ENCODE measurements at regions not wholly inside any gene's neighbourhood (a gene's known extent, or its start where the extent isn't known, plus 50 kb on each side); places are given as distances from the start of the nearest gene placed in this dataset.
A peak's percentile ranks its signal among the peaks of the same experiment; 100 is the strongest.

GRCh38 chr17:53313746-53314145 lies 509.0 kb upstream of the KIF2B start:
- Histone ChIP-seq H3K4me3 (ENCODE audit: low read depth, low read length) (no peak overlapping the region), H3K27me3 (replicated peaks) (no peaks in the 10 kb centered on the region), H3K27ac (no peak overlapping the region), H3K36me3 (replicated peaks) (no peaks in the 10 kb centered on the region)
- in situ Hi-C loops (cut with HindIII; ENCODE audit: low pct_ligation_motif_present, low sequenced_read_pairs) = no loop called here
- peak; percentile 3 for DNase-seq
- no peak for TF ChIP-seq CTCF (IDR thresholded peaks at IDR 0.05; ENCODE audit: low read depth, low read length, missing control alignments)

- in situ Hi-C loops (cut with HindIII; ENCODE audit: low pct_ligation_motif_present, low sequenced_read_pairs) = no loop called here
- no peaks in the 10 kb centered on the region for H3K27me3 ChIP-seq (replicated peaks)
- no peaks in the 10 kb centered on the region for H3K36me3 ChIP-seq (replicated peaks)
- no peak overlapping the region for H3K27ac ChIP-seq
- H3K4me3 ChIP-seq (ENCODE audit: low read depth, low read length) = no peak overlapping the region
- no peak for TF ChIP-seq CTCF (IDR thresholded peaks at IDR 0.05; ENCODE audit: low read depth, low read length, missing control alignments)
- DNase-seq = no peak
Observed at GRCh38 chr17:53278466-53278865, 544.3 kb upstream of the KIF2B start.

- Histone ChIP-seq H3K27ac (no peak overlapping the region), H3K36me3 (replicated peaks) (no peaks in the 10 kb centered on the region), H3K27me3 (replicated peaks) (no peaks in the 10 kb centered on the region), H3K4me3 (ENCODE audit: low read depth, low read length) (no peak overlapping the region)
- TF ChIP-seq CTCF (IDR thresholded peaks at IDR 0.05; ENCODE audit: low read depth, low read length, missing control alignments) = no peak
- no peak for DNase-seq
- in situ Hi-C loops (cut with HindIII; ENCODE audit: low pct_ligation_motif_present, low sequenced_read_pairs) = no loop called here
Observed at GRCh38 chr17:53273126-53273525, 549.6 kb upstream of the KIF2B start.

GRCh38 chr17:53270936-53271335 lies 551.8 kb upstream of the KIF2B start:
- Histone ChIP-seq H3K4me3 (ENCODE audit: low read depth, low read length) (no peak overlapping the region), H3K36me3 (replicated peaks) (no peaks in the 10 kb centered on the region), H3K27ac (no peak overlapping the region), H3K27me3 (replicated peaks) (no peaks in the 10 kb centered on the region)
- DNase-seq = no peak
- TF ChIP-seq CTCF (IDR thresholded peaks at IDR 0.05; ENCODE audit: low read depth, low read length, missing control alignments) = no peak
- in situ Hi-C loops (cut with HindIII; ENCODE audit: low pct_ligation_motif_present, low sequenced_read_pairs) = no loop called here

GRCh38 chr17:53264730-53265129 lies 558.0 kb upstream of the KIF2B start:
- no peak for TF ChIP-seq CTCF (IDR thresholded peaks at IDR 0.05; ENCODE audit: low read depth, low read length, missing control alignments)
- H3K27ac ChIP-seq = no peak overlapping the region
- in situ Hi-C loops (cut with HindIII; ENCODE audit: low pct_ligation_motif_present, low sequenced_read_pairs) = no loop called here

GRCh38 chr17:53253956-53254597 lies 568.6 kb upstream of the KIF2B start:
- Histone ChIP-seq H3K4me3 (ENCODE audit: low read depth, low read length) (no peak overlapping the region), H3K36me3 (replicated peaks) (no peaks in the 10 kb centered on the region), H3K27ac (no peak overlapping the region), H3K27me3 (replicated peaks) (no peaks in the 10 kb centered on the region)
- no peak for TF ChIP-seq CTCF (IDR thresholded peaks at IDR 0.05; ENCODE audit: low read depth, low read length, missing control alignments)
- in situ Hi-C loops (cut with HindIII; ENCODE audit: low pct_ligation_motif_present, low sequenced_read_pairs) = no loop called here
- no peak for DNase-seq

More at GRCh38 chr17:53264730-53265129, 558.0 kb upstream of the KIF2B start:
- Histone ChIP-seq H3K36me3 (replicated peaks) (no peaks in the 10 kb centered on the region), H3K4me3 (ENCODE audit: low read depth, low read length) (no peak overlapping the region), H3K27me3 (replicated peaks) (no peaks in the 10 kb centered on the region)
- no peak for DNase-seq
